ENCODE measurements at regions not wholly inside any gene's neighbourhood (a gene's known extent, or its start where the extent isn't known, plus 50 kb on each side); places are given as distances from the start of the nearest gene placed in this dataset.
"Not testable (repeated sequence)": the region's sequence is repeated elsewhere in the genome, so short reads cannot be mapped to it uniquely, and the experiment has no call there.

- DNase-seq (ENCODE audit: low read depth): not testable (repeated sequence)
Observed at GRCh38 chr9:42377530-42378417, 194.3 kb downstream of the SPATA31A6 start.

DNA sequence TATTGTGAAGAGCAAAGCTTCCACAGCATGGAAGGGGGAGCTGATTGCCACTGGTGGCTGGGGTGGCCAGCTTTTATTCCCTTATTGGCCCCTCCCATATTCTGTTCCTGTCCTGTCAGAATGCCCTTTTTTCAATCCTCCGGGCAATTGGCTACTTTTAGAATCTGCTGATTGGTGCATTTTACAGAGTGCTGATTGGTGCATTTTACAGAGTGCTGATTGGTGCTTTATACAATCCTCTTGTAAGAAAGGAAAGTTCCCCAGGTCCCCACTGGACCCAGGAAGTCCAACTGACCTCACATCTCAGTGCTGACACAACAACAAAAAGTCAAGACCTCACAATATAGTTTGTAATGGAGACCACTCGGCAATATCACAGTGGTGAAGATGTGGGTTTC is 195.0 kb downstream of the SPATA31A6 start:
- DNase-seq (ENCODE audit: low read depth): no peak

- DNase-seq (ENCODE audit: low read depth): not testable (repeated sequence)
Observed at GRCh38 chr9:42379602-42380001, 196.1 kb downstream of the SPATA31A6 start.

DNA sequence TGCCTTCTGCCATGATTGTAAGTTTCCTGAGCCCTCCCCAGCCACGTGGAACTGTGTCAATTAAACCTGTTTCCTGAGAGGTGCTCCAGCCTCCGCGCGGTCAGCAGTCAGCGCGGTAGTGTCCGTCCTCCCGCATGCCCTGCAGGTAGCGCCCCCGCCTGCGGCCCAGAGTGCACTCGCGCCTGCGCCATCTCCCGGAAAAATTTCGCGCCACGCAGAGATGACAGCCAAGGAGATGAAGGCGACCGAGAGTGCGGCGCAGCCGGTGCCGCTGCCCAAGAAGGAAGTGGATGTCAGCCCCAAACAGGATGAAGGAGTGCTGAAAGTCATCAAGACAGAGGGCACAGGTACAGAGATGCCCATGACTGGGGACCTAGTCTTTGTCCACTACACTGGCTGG is 201.1 kb downstream of the SPATA31A6 start:
- not testable (repeated sequence) for DNase-seq (ENCODE audit: low read depth)

GRCh38 chr9:42385574-42386120 is 202.2 kb downstream of the SPATA31A6 start:
- not testable (repeated sequence) for DNase-seq (ENCODE audit: low read depth)

DNA sequence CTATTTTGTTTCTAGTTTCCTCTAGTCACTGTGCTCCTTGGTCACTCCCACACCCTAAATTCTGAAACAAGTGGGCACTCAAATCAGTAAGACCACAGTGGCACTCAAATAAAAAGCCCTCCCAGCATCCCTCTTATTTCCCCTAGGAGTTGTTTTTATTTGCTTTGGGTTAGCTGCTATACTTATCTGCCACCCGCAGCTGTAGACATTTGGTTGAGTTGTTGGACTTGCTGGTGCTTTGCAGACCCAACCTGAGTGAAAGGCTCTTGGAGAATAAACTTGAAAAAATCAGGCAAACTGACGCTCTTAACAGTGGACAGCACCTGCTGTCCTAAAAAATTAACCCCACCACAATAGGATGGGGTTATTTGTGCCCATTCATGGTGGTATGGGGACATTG is 203.0 kb downstream of the SPATA31A6 start:
- no peak for DNase-seq (ENCODE audit: low read depth)

GRCh38 chr9:42388146-42388690 is 204.8 kb downstream of the SPATA31A6 start:
- no peak for DNase-seq (ENCODE audit: low read depth)

DNA sequence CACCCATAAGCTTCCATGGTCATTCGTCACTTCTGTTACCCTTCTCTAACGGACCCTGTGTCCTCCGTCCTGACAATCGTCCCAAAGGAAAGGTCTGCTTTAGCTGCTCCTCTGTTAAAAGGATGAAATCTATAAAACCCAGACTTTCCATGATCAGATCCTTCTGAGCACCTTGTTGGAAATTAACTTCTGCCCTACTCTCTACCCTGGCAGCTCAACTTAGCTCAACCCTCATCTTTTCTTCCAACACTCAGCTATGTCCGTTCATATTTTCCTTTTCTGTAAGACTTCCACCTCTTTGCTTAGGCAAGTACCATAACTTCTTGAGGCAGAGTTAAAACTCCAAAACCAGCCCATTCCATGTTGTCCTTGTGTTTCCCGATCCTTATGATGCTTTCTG is 205.4 kb downstream of the SPATA31A6 start:
- no peak for DNase-seq (ENCODE audit: low read depth)

DNA sequence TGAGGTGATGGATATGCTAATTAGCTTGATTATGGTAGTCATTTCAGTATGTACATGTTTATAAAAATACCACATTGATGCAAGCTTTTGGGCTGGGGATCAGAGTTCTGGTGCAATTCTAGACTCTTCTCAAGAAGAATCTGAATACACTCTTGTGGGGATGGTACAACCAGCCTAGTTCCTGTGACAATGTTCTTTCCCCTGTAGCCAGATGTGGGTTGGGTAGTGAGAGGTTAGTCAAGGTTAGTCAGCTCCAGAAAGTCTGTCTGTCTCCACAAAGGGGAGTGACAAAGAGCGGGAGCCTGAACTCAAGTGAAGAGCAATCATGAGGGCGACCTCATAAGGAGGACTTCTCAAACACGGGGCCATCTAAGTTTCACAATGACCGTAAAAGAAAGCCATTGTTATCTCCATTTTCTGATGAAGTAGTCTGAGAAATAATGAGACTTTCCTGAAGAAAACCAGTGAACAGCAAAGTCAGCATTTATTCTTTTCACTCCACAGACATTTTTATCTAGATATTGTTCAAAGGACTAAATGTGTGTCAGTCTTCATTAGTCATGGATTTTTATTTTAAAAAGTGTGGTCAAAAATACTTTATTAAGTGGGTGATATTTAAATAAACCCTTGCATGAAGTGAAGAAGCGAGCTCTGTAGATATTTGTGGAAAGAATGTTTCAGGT is 209.5 kb downstream of the SPATA31A6 start:
- DNase-seq (ENCODE audit: low read depth): not testable (repeated sequence)

GRCh38 chr9:42396318-42396717 is 212.9 kb downstream of the SPATA31A6 start:
- no peak for DNase-seq (ENCODE audit: low read depth)

GRCh38 chr9:42397336-42397735 is 213.9 kb downstream of the SPATA31A6 start:
- DNase-seq (ENCODE audit: low read depth): peak; percentile 72

GRCh38 chr9:42402919-42403318 is 219.5 kb downstream of the SPATA31A6 start:
- DNase-seq (ENCODE audit: low read depth): peak; percentile 47

- not testable (repeated sequence) for DNase-seq (ENCODE audit: low read depth)
Observed at GRCh38 chr9:42409581-42409980, 226.1 kb downstream of the SPATA31A6 start.

- DNase-seq (ENCODE audit: low read depth): not testable (repeated sequence)
Observed at GRCh38 chr9:42412354-42412753, 228.9 kb downstream of the SPATA31A6 start.

- DNase-seq (ENCODE audit: low read depth): not testable (repeated sequence)
Observed at GRCh38 chr9:42414865-42415264, 231.4 kb downstream of the SPATA31A6 start.

DNA sequence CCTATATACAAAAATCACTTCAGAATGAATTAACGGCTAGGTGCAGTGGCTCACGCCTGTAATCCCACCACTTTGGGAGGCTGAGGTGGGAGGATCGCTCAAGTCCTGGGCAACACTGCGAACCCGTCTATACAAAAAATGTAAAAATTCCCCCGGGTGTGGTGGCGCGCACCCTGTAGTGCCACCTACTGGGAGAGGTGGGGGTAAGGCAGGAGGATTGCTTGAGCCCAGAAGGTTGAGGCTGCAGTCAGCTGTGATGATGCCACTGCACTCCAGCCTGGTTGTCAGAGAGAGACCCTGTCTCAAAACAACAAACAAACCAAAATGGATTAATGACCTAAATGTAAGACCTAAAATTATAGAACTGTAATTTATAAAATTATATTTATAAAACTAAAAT is 236.2 kb downstream of the SPATA31A6 start:
- DNase-seq (ENCODE audit: low read depth): not testable (repeated sequence)

DNA sequence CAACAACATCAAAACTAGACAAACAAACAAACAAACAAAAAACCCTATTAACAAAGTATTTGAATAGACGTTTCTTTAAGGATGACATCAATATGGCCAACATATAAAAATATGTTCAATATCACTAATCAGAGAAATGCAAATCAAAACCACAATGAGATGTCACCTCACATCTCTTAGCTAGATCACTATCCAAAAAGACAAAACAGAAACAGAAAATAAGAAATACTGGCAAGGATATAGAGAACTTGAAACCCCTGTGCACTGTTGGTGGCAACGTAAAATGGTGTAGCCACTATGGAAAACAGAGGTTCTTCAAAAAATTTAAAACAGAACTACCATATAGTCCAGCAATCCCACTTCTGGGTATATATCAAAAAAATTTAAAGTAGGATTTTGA is 236.9 kb downstream of the SPATA31A6 start:
- not testable (repeated sequence) for DNase-seq (ENCODE audit: low read depth)

DNA sequence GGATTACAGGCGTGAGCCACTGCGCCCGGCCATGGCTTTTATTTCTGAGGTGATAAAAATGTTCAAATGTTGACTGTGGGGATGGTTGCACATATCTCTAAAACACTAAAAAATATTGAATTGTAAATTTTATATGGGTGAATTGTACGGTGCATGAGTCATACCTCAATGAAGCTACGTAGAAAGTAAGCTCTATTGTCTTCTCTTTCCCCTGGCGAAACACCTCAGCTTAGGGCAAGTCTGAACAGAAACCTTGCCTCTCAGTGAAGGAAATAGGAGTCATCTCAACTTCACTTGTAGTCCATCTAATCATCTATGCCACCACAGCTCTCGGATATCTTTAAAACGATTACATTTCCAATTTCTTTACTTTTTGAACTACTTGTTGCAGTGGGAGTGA is 238.2 kb downstream of the SPATA31A6 start:
- DNase-seq (ENCODE audit: low read depth): not testable (repeated sequence)

DNA sequence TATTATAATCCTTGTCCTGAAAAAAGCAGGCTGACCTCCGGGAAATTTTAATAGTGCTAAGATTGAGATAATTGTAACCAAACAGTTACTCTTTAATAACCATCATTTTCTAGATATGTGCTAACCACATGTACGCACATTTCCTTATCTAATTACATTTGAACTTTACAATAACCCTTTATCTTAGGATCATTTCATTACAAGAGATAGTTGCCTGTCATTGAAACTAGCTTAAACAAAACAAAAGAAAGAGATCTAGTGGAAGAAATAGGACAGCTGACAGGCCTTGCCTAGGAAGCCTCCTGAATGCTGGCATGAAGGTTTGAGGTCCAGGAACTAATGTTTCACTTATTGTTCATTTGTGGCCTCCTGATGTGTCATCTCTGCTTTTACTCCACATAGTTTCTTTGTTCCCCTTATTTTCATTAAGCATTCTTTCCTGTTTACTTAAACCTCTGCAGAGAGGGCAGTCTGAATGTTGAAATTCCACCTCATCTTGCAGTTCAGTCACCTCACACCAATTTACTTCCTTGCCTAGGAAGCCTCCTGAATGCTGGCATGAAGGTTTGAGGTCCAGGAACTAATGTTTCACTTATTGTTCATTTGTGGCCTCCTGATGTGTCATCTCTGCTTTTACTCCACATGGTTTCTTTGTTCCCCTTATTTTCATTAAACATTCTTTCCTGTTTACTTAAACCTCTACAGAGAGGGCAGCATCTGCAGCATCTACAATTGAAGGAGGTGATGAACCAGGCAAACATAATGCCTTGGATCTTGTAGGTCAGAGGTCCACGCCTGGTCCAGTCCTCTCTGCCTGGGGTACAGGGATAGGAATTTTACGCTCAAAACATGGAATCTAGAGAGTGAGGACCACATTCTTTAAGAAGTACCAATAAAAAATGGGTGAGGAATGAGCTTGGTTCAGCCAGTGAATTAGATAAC is 247.5 kb downstream of the SPATA31A6 start:
- peak; percentile 68 for DNase-seq (ENCODE audit: low read depth)

GRCh38 chr9:42431616-42432010 is 248.2 kb downstream of the SPATA31A6 start:
- DNase-seq (ENCODE audit: low read depth): not testable (repeated sequence)

Measured in LHCN-M2 (cell line).